ENCODE measurements at regions not wholly inside any gene's neighbourhood (a gene's known extent, or its start where the extent isn't known, plus 50 kb on each side); places are given as distances from the start of the nearest gene placed in this dataset.

DNA sequence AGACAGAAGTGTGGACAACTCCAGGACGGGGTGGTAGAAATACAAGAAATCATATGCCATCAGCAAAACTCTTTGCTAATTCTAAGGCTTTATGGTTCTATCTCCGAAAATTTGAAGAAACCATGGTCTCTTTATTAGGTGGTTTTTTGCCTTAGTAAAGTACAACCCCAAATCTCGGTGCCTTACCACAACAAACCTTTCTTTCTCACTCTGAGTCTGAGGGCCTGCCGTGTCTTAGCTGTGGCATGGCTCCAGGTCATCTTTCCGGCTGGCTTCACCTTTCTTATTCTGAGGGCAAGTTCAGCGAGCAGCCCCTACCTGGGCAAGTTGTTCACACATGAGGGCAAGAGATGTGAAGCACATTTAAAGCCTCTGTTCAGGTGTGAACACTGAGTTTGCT, 280.6 kb downstream of the TTLL7 start:
- H3K27ac ChIP-seq, result no peak overlapping the region
- no peaks in the 10 kb centered on the region for H3K36me3 ChIP-seq
- no peaks in the 10 kb centered on the region for H3K27me3 ChIP-seq
- intact Hi-C loops (cut with DNase I), result no loop called here
- no peaks in the 10 kb centered on the region for H3K9me3 ChIP-seq
- no peaks in the 10 kb centered on the region for H3K4me1 ChIP-seq (ENCODE audit: insufficient read depth)
- no peak overlapping the region for H3K4me3 ChIP-seq
- TF ChIP-seq EP300 (IDR thresholded peaks at IDR 0.05) (no peak), POLR2A (IDR thresholded peaks at IDR 0.05) (no peak)
- TF ChIP-seq, protein P1, sequence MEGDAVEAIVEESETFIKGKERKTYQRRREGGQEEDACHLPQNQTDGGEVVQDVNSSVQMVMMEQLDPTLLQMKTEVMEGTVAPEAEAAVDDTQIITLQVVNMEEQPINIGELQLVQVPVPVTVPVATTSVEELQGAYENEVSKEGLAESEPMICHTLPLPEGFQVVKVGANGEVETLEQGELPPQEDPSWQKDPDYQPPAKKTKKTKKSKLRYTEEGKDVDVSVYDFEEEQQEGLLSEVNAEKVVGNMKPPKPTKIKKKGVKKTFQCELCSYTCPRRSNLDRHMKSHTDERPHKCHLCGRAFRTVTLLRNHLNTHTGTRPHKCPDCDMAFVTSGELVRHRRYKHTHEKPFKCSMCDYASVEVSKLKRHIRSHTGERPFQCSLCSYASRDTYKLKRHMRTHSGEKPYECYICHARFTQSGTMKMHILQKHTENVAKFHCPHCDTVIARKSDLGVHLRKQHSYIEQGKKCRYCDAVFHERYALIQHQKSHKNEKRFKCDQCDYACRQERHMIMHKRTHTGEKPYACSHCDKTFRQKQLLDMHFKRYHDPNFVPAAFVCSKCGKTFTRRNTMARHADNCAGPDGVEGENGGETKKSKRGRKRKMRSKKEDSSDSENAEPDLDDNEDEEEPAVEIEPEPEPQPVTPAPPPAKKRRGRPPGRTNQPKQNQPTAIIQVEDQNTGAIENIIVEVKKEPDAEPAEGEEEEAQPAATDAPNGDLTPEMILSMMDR (IDR thresholded peaks at IDR 0.05), result no peak
- 79 to 91% (median 87%) methylated on average over 6 of the region's 6 CpGs for WGBS, 3 donors
- DNase-seq, result no peak

DNA sequence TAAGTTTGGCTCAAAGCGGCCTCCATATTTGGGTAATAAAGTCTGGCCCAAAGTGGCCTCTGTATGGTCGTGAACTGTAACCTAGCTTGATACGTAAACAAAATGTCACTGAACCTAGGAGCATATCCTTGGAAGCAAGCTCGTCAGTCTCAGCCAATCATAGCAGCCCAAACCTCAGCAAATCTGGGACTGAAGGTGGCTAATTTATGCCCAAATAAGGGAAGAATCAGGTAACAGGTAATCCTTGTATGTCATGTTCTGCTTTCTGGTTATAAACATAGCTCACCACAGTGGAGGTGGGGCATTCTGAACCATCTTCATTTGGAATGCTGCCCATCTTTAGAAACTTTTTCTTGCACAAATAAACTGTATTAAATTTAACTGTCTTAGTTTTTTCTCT, 281.1 kb downstream of the TTLL7 start:
- Histone ChIP-seq H3K36me3 (no peaks in the 10 kb centered on the region), H3K27me3 (no peaks in the 10 kb centered on the region), H3K4me3 (no peak overlapping the region), H3K4me1 (ENCODE audit: insufficient read depth) (no peaks in the 10 kb centered on the region), H3K9me3 (no peaks in the 10 kb centered on the region), H3K27ac (no peak overlapping the region)
- intact Hi-C loops (cut with DNase I), result no loop called here
- no peak for DNase-seq
- TF ChIP-seq EP300 (IDR thresholded peaks at IDR 0.05) (no peak), POLR2A (IDR thresholded peaks at IDR 0.05) (no peak)
- TF ChIP-seq, protein P1 (IDR thresholded peaks at IDR 0.05), result no peak
- 90 to 95% (median 90%) methylated on average over 4 of the region's 4 CpGs for WGBS, 3 donors

DNA sequence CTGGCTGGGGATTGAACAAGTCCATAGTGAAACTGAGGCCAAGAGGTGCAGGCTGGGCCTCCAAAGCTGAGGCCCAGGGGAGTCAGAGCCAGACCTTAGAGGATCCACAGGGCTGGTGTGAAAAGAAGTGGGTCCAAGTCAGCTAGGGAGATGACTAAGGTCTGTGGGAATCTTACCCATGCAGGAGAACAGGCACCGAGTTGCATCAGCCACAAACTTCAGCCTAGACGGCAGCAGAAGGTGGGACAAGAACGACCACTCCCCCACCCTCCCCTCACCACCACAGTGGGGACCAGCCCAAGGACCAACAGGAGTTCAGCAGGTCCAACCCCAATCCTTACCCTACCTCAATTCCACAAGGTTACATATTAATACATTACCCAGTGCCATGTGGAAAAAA, 282.3 kb downstream of the TTLL7 start:
- 74 to 87% (median 84%) methylated on average over 3 of the region's 3 CpGs for WGBS, 3 donors

DNA sequence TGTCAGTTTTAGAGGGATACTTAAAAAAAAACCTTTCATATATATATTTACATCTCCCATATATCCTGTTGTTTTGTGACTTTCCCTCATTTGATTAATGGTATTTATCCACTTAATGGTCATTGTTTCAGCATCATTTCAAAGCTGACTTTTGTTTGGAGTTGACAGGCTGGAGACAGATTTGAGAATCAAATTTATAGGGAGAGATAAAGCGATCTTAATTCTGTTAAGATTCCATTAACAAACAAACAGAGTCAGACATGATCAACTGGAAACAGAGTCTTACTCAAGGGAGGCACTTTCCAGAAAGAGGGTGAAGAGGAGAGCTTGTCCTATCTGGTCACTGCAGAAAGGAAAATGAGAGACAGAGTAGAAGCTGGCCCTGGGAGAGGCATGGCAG, 283.4 kb downstream of the TTLL7 start:
- H3K4me3 ChIP-seq, result no peak overlapping the region
- no peak overlapping the region for H3K27ac ChIP-seq
- H3K27me3 ChIP-seq, result no peaks in the 10 kb centered on the region
- no peaks in the 10 kb centered on the region for H3K4me1 ChIP-seq (ENCODE audit: insufficient read depth)
- no peak for DNase-seq
- H3K9me3 ChIP-seq, result no peaks in the 10 kb centered on the region
- TF ChIP-seq POLR2A (IDR thresholded peaks at IDR 0.05) (no peak), EP300 (IDR thresholded peaks at IDR 0.05) (no peak)
- TF ChIP-seq, protein P1 (IDR thresholded peaks at IDR 0.05), result no peak
- no peaks in the 10 kb centered on the region for H3K36me3 ChIP-seq
- intact Hi-C loops (cut with DNase I), result no loop called here
- 88 to 92% (median 90%) methylated on average over 1 of the region's 1 CpG for WGBS, 3 donors

More for the DNA sequence above, 282.3 kb downstream of the TTLL7 start:
- H3K4me3 ChIP-seq, result no peak overlapping the region
- H3K9me3 ChIP-seq, result no peaks in the 10 kb centered on the region
- H3K4me1 ChIP-seq (ENCODE audit: insufficient read depth), result no peaks in the 10 kb centered on the region
- intact Hi-C loops (cut with DNase I), result no loop called here
- H3K27me3 ChIP-seq, result no peaks in the 10 kb centered on the region
- no peaks in the 10 kb centered on the region for H3K36me3 ChIP-seq
- TF ChIP-seq EP300 (IDR thresholded peaks at IDR 0.05), result no peak
- no peak for TF ChIP-seq POLR2A (IDR thresholded peaks at IDR 0.05)
- TF ChIP-seq, protein P1 (IDR thresholded peaks at IDR 0.05), result no peak
- DNase-seq, result no peak
- H3K27ac ChIP-seq, result no peak overlapping the region

DNA sequence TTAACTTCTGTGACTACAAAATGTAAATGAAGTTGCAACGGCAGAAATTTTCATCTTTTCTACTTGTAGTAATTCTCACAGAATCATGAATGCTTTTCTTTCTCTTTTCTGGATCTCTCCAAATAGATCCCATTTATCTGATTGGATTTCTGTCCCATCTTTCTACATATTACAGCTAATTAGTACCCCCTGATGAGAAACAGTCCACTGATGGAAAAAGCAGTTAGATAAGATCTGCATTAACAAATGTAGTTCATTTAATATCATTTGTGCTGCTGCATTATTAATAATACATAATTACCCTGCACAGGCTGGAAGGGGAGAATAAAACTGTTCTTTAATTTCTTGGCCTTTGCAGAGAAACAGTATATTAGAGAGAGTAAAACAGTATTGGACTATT, 289.3 kb downstream of the TTLL7 start:
- Histone ChIP-seq H3K36me3 (no peaks in the 10 kb centered on the region), H3K27ac (no peak overlapping the region), H3K27me3 (no peaks in the 10 kb centered on the region), H3K4me1 (ENCODE audit: insufficient read depth) (no peaks in the 10 kb centered on the region), H3K9me3 (no peaks in the 10 kb centered on the region), H3K4me3 (no peak overlapping the region)
- DNase-seq, result no peak
- WGBS, 3 donors, result 88 to 98% (median 90%) methylated on average over 1 of the region's 1 CpG
- TF ChIP-seq EP300 (IDR thresholded peaks at IDR 0.05), result no peak
- TF ChIP-seq, protein P1 (IDR thresholded peaks at IDR 0.05), result no peak
- no peak for TF ChIP-seq POLR2A (IDR thresholded peaks at IDR 0.05)
- intact Hi-C loops (cut with DNase I), result no loop called here
